H1 (cell line): ENCODE measurements at regions not wholly inside any gene's neighbourhood (a gene's known extent, or its start where the extent isn't known, plus 50 kb on each side); places are given as distances from the start of the nearest gene placed in this dataset.

ENCODE experiments used
- CTCF ChIA-PET: fragments of 300-600 bp; sonication (Branson Sonifier 250); formaldehyde crosslinking; loops from one replicate; lab custom pipeline; 2021; ENCODE audit not compliant: partially characterized antibody; lab: Charles Lee
- POLR2A ChIA-PET: fragments of 300-600 bp; sonication (Branson Sonifier 250); formaldehyde crosslinking; loops from one replicate; lab custom pipeline; 2021; ENCODE audit warnings: inconsistent platforms; ENCODE audit not compliant: partially characterized antibody; lab: Charles Lee
- DNase-seq, 2 experiments: peaks; one replicate each; pipeline versions ENCODE4 v3.0.0 to v3.0.0-alpha.2; 2010 to 2022; ENCODE audit warnings: low spot score in 2 of 2, low read depth in 1 of 2, mixed read lengths in 1 of 2
- FAIRE-seq: peaks from 2 replicates; lab custom pipeline; 2011; peaks lifted over from hg19 to GRCh38; lab: Jason Lieb, UNC
- H2AFZ ChIP-seq: 2 replicates; pipeline ENCODE4 v1.8.1; 2012; ENCODE audit warnings: low read length, inconsistent platforms
- H2AK5ac ChIP-seq: 2 replicates; pipeline ENCODE4 v1.6.1; 2013; ENCODE audit warnings: low read depth, low read length
- H2BK120ac ChIP-seq: replicated peaks from 2 replicates; pipeline ENCODE3; 2013; ENCODE audit warnings: low read depth, low read length, inconsistent platforms
- H2BK12ac ChIP-seq: 2 replicates; pipeline ENCODE4 v1.6.1; 2013; ENCODE audit warnings: low read depth, low read length
- H2BK15ac ChIP-seq: 2 replicates; pipeline ENCODE4 v1.6.1; 2013; ENCODE audit warnings: low read length
- H2BK20ac ChIP-seq: 2 replicates; pipeline ENCODE4 v1.6.1; 2013; ENCODE audit warnings: low read length
- H2BK5ac ChIP-seq: 2 replicates; pipeline ENCODE4 v1.6.1; 2013; ENCODE audit warnings: low read depth, low read length
- H3K14ac ChIP-seq: 2 replicates; pipeline ENCODE4 v1.6.1; 2013; ENCODE audit warnings: inconsistent platforms; ENCODE audit not compliant: insufficient read length
- H3K18ac ChIP-seq: 2 replicates; pipeline ENCODE4 v1.6.1; 2013; ENCODE audit warnings: low read length; ENCODE audit errors: extremely low read depth
- H3K23ac ChIP-seq: 2 replicates; pipeline ENCODE4 v1.6.1; 2013; ENCODE audit warnings: inconsistent platforms; ENCODE audit not compliant: insufficient read length
- H3K23me2 ChIP-seq: 2 replicates; pipeline ENCODE4 v1.6.1; 2013; ENCODE audit warnings: low read depth, low read length
- H3K27ac ChIP-seq: 2 replicates; pipeline ENCODE4 v1.6.1; 2011; ENCODE audit warnings: low read depth, low read length, inconsistent platforms
- H3K27me3 ChIP-seq, 4 experiments: replicated peaks in 1 of 4; 1 replicate in 1 of 4; 2 replicates in 3 of 4; pipeline versions ENCODE4 v1.6.1 to v1.8.1; 2011 to 2013; ENCODE audit warnings: low read length in 3 of 4, mild to moderate bottlenecking in 3 of 4, inconsistent platforms in 2 of 4, mixed read lengths in 2 of 4, moderate library complexity in 1 of 4; ENCODE audit not compliant: control insufficient read depth in 3 of 4, insufficient read depth in 3 of 4; ENCODE audit errors: extremely low read depth in 1 of 4
- H3K36me3 ChIP-seq, 4 experiments: 2 replicates each; pipeline versions ENCODE4 v1.6.1 to v1.8.1; 2011 to 2013; ENCODE audit warnings: mild to moderate bottlenecking in 4 of 4, low read length in 3 of 4, moderate library complexity in 2 of 4, control low read depth in 1 of 4, inconsistent platforms in 1 of 4; ENCODE audit not compliant: insufficient read depth in 4 of 4, control insufficient read depth in 2 of 4
- H3K4ac ChIP-seq: replicated peaks from 2 replicates; pipeline ENCODE3; 2013; ENCODE audit warnings: low read length, low read depth, mixed read lengths, inconsistent platforms; ENCODE audit not compliant: insufficient read length
- H3K4me1 ChIP-seq, 4 experiments: replicated peaks in 1 of 4; 1 replicate in 1 of 4; 2 replicates in 3 of 4; pipeline versions ENCODE4 v1.6.1 to v1.8.1; 2011 to 2013; ENCODE audit warnings: low read length in 3 of 4, inconsistent platforms in 2 of 4, mixed read lengths in 1 of 4; ENCODE audit not compliant: insufficient read depth in 4 of 4, control insufficient read depth in 3 of 4
- H3K4me2 ChIP-seq, 2 experiments: 2 replicates each; pipeline versions ENCODE4 v1.6.1 to v1.8.1; 2011 to 2013; ENCODE audit warnings: low read depth in 2 of 2, low read length in 2 of 2, control low read depth in 1 of 2, inconsistent platforms in 1 of 2, mild to moderate bottlenecking in 1 of 2; ENCODE audit not compliant: insufficient read depth in 1 of 2
- H3K4me3 ChIP-seq, 4 experiments: fragments of 200-600, 300-600 bp in 1 of 4; sonication (generic), shearing (Covaris generic), sonication (Bioruptor Twin) in 1 of 4; 2 replicates each; pipeline versions ENCODE4 v1.5.1 to v1.8.1; 2011 to 2016; ENCODE audit warnings: low read length in 4 of 4, low read depth in 3 of 4, control low read depth in 2 of 4, inconsistent platforms in 2 of 4, mild to moderate bottlenecking in 2 of 4, mixed read lengths in 1 of 4, moderate library complexity in 1 of 4; ENCODE audit not compliant: insufficient read depth in 2 of 4; ENCODE audit errors: extremely low read depth in 1 of 4
- H3K56ac ChIP-seq: replicated peaks from 2 replicates; pipeline ENCODE3; 2013; ENCODE audit warnings: low read depth, mild to moderate bottlenecking, mixed read lengths, low read length, inconsistent platforms; ENCODE audit not compliant: insufficient read length
- H3K79me1 ChIP-seq: 2 replicates; pipeline ENCODE4 v1.6.1; 2013; ENCODE audit warnings: low read depth, low read length, control low read depth
- H3K79me2 ChIP-seq, 2 experiments: 2 replicates each; pipeline versions ENCODE4 v1.6.1 to v1.8.1; 2012 to 2013; ENCODE audit warnings: low read length in 2 of 2, mild to moderate bottlenecking in 2 of 2, inconsistent platforms in 1 of 2; ENCODE audit not compliant: insufficient read depth in 2 of 2, control insufficient read depth in 1 of 2
- H3K9ac ChIP-seq, 4 experiments: replicated peaks in 1 of 4; 1 replicate in 1 of 4; 2 replicates in 3 of 4; pipeline versions ENCODE4 v1.6.1 to v1.8.1; 2011 to 2013; ENCODE audit warnings: low read depth in 3 of 4, low read length in 3 of 4, control low read depth in 2 of 4, mild to moderate bottlenecking in 2 of 4, moderate library complexity in 2 of 4, inconsistent platforms in 1 of 4; ENCODE audit errors: extremely low read depth in 1 of 4
- H3K9me3 ChIP-seq, 2 experiments: 2 replicates each; pipeline versions ENCODE4 v1.6.1 to v1.8.1; 2012 to 2013; ENCODE audit warnings: mild to moderate bottlenecking in 2 of 2, moderate library complexity in 2 of 2, control low read depth in 1 of 2, inconsistent platforms in 1 of 2, low read depth in 1 of 2, low read length in 1 of 2, mixed read lengths in 1 of 2; ENCODE audit not compliant: insufficient read depth in 2 of 2
- H4K20me1 ChIP-seq, 2 experiments: replicated peaks in 1 of 2; 2 replicates each; pipeline versions ENCODE3 to v1.8.1; 2011 to 2013; ENCODE audit warnings: inconsistent platforms in 2 of 2, low read length in 2 of 2, mild to moderate bottlenecking in 1 of 2; ENCODE audit not compliant: insufficient read depth in 2 of 2, control insufficient read depth in 1 of 2
- H4K5ac ChIP-seq: 2 replicates; pipeline ENCODE4 v1.6.1; 2013; ENCODE audit warnings: low read length, low read depth, mixed read lengths, inconsistent platforms; ENCODE audit not compliant: insufficient read length
- H4K8ac ChIP-seq: 2 replicates; pipeline ENCODE4 v1.8.0; 2013; ENCODE audit warnings: mild to moderate bottlenecking, moderate library complexity, low read length, inconsistent platforms; ENCODE audit not compliant: insufficient read depth; ENCODE audit errors: extremely low read depth
- H4K91ac ChIP-seq: replicated peaks from 2 replicates; pipeline ENCODE3; 2013; ENCODE audit warnings: low read length, mixed read lengths, inconsistent platforms; ENCODE audit not compliant: insufficient read length
- RAD21 ChIP-seq, 2 experiments: IDR thresholded peaks in 1 of 2; conservative IDR thresholded peaks in 1 of 2; 2 replicates each; pipeline ENCODE4 v1.6.1; 2011; ENCODE audit warnings: low read depth in 2 of 2, low read length in 2 of 2, improper control_type of control experiment in 1 of 2, inconsistent platforms in 1 of 2, mild to moderate bottlenecking in 1 of 2, moderate library complexity in 1 of 2
- RFX5 ChIP-seq: IDR thresholded peaks from 2 replicates; pipeline ENCODE4 v1.6.1; 2011; ENCODE audit warnings: low read depth, low read length, improper control_type of control experiment, borderline replicate concordance
- WGBS, 2 experiments: shearing (Covaris generic) in 1 of 2; methylation state at CpG; one replicate each; pipeline versions ENCODE4 v1.1.6 to v1.1.7; 2013 to 2015; ENCODE audit warnings: low lambda C conversion rate in 2 of 2, mixed read lengths in 2 of 2, inconsistent platforms in 1 of 2, low coverage in 1 of 2, missing lambda C conversion rate in 1 of 2; ENCODE audit not compliant: insufficient replicate concordance in 2 of 2, insufficient coverage in 1 of 2, insufficient read length in 1 of 2; ENCODE audit errors: extremely low coverage in 1 of 2, missing lambda C conversion rate in 1 of 2; 5-methylcytosine and 5-hydroxymethylcytosine counted together
- TF ChIP-seq, protein P1 (sequence below), 3 experiments: IDR thresholded peaks; 1 replicate in 2 of 3; 2 replicates in 1 of 3; pipeline versions ENCODE4 v1.5.1 to v1.6.1; 2011; ENCODE audit warnings: low read length in 3 of 3, mild to moderate bottlenecking in 3 of 3, inconsistent platforms in 2 of 3, low read depth in 1 of 3, moderate library complexity in 1 of 3; ENCODE audit not compliant: insufficient read depth in 1 of 3; ENCODE audit errors: control extremely low read depth in 1 of 3

DNA sequence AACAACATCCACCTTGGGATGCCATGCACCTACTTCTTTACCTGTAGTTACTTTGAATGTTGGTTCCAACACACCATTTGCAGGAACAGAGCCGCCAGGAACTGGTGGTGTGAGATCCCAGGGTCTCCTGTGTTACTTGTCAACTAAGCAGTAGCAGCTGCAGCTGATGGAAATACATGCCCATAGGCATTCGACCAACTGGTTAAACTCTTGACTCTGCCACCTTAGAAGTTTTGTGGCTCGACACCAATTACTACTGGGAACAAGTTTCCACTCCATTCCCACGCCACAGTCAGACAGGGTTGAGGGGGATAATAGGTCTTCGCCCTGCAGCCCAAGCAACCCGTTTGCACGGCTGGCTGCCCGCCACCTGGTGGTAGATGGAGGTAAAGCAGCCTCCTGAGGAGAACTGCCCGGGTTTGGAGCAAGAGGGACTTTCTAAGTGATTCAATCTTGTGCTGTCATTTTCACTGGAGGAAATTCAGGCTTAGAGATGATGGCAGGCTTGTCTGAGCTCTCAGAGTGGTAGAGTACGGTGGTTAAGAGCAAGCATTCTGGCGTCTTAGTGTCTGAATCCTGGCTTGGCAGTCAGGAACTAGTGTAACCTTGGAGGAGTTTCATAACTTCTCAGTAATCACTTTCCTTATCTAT lies 119.1 kb upstream of the TRIM2 start:
- Histone ChIP-seq H3K27me3 (peaks cover 0 to 7% (median 2%) of the 10 kb centered on the region in 4 experiments; a peak in 2 of 7 replicates), H3K4me3 (no peak overlapping the region)
- no peak for TF ChIP-seq RFX5
- TF ChIP-seq, protein P1, sequence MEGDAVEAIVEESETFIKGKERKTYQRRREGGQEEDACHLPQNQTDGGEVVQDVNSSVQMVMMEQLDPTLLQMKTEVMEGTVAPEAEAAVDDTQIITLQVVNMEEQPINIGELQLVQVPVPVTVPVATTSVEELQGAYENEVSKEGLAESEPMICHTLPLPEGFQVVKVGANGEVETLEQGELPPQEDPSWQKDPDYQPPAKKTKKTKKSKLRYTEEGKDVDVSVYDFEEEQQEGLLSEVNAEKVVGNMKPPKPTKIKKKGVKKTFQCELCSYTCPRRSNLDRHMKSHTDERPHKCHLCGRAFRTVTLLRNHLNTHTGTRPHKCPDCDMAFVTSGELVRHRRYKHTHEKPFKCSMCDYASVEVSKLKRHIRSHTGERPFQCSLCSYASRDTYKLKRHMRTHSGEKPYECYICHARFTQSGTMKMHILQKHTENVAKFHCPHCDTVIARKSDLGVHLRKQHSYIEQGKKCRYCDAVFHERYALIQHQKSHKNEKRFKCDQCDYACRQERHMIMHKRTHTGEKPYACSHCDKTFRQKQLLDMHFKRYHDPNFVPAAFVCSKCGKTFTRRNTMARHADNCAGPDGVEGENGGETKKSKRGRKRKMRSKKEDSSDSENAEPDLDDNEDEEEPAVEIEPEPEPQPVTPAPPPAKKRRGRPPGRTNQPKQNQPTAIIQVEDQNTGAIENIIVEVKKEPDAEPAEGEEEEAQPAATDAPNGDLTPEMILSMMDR (IDR thresholded peaks at IDR 0.05; ENCODE audit: control extremely low read depth in 1 of 3, insufficient read depth in 1 of 3, low read depth in 1 of 3, low read length in 3 of 3): peak; percentile 82 to 93 (median 84)
- peak; percentile 65 to 74 for TF ChIP-seq RAD21 (IDR thresholded peaks at IDR 0.05 in 1 of 2, conservative IDR thresholded peaks at IDR 0.05 in 1 of 2; ENCODE audit: low read depth in 2 of 2, low read length in 2 of 2)
- TF ChIP-seq, all 59 proteins: peak for 2
- H2AK5ac ChIP-seq: peak overlapping the region; percentile 65; the same call in 1 of the 2 replicates
- peak overlapping the region; percentile 84; the same call in 1 of the 2 replicates for H2BK12ac ChIP-seq
- no peak overlapping the region for H3K4ac ChIP-seq
- peak overlapping the region; percentile 63; the same call in 1 of the 2 replicates for H3K18ac ChIP-seq
- no peaks in the 10 kb centered on the region for H4K20me1 ChIP-seq
- peak overlapping the region; percentile 2 for H2BK120ac ChIP-seq
- POLR2A ChIA-PET: no interaction called here
- CTCF ChIA-PET: interaction anchor here (0.6 to 5.3 kb wide), 40 partner anchors 10 to 638 kb away, joined by 3 to 92 read pairs (median 4); no protein-coding TSS in a partner anchor
- no peaks in the 10 kb centered on the region for H3K36me3 ChIP-seq
- peak overlapping the region; percentile 47; the same call in 1 of the 2 replicates for H2BK5ac ChIP-seq
- WGBS, 2 experiments: 17% methylated on average over 11 of the region's 11 CpGs; no CpG with 5 or more reads in 1 of the 2 experiments
- H4K8ac ChIP-seq: no peak overlapping the region
- no peak overlapping the region for H3K14ac ChIP-seq
- H3K23ac ChIP-seq: no peak overlapping the region
- peak overlapping the region; percentile 95; the same call in 1 of the 2 replicates for H2BK20ac ChIP-seq
- H3K9ac ChIP-seq: no peak overlapping the region
- no peaks in the 10 kb centered on the region for H3K79me1 ChIP-seq
- peaks cover 5 to 21% (median 16%) of the 10 kb centered on the region in 4 experiments for H3K4me1 ChIP-seq
- 0 out of 2 replicates have a peak overlapping the region, but pooled peaks have one; percentile 28 for H2AFZ ChIP-seq
- H3K79me2 ChIP-seq: no peaks in the 10 kb centered on the region
- H3K27ac ChIP-seq: no peak overlapping the region
- 0 out of 2 replicates have a peak overlapping the region, but pooled peaks have one; percentile 37 for H2BK15ac ChIP-seq
- H3K23me2 ChIP-seq: no peaks in the 10 kb centered on the region
- H4K5ac ChIP-seq: no peak overlapping the region
- no peaks in the 10 kb centered on the region for H3K9me3 ChIP-seq
- H3K56ac ChIP-seq: no peak overlapping the region
- peak overlapping the region; percentile 77 for H4K91ac ChIP-seq
- peak; percentile 78 for FAIRE-seq
- peak; percentile 38 to 98 for DNase-seq
- no peak overlapping the region for H3K4me2 ChIP-seq
